Endodermal cell (in vitro differentiated cells): ENCODE measurements at regions not wholly inside any gene's neighbourhood (a gene's known extent, or its start where the extent isn't known, plus 50 kb on each side); places are given as distances from the start of the nearest gene placed in this dataset.
A peak's percentile ranks its signal among the peaks of the same experiment; 100 is the strongest.

Experiments
- DNase-seq: peaks from one replicate; pipeline ENCODE4 v3.0.0-alpha.2; 2017
- H3K27ac ChIP-seq: 2 replicates; pipeline ENCODE4 v1.5.1; 2013; ENCODE audit warnings: mild to moderate bottlenecking, low read depth, low read length, moderate library complexity
- H3K27me3 ChIP-seq: 2 replicates; pipeline ENCODE4 v1.6.1; 2013; ENCODE audit warnings: mild to moderate bottlenecking, low read length, moderate library complexity; ENCODE audit not compliant: insufficient read depth, control insufficient read depth, poor library complexity, severe bottlenecking
- H3K36me3 ChIP-seq: 2 replicates; pipeline ENCODE4 v1.7.0; 2013; ENCODE audit warnings: mild to moderate bottlenecking, low read length, moderate library complexity; ENCODE audit not compliant: control insufficient read depth, insufficient read depth
- H3K4me1 ChIP-seq: one replicate; pipeline ENCODE4 v1.7.0; 2013; ENCODE audit warnings: low read length; ENCODE audit not compliant: control insufficient read depth, insufficient read depth
- H3K4me3 ChIP-seq: 2 replicates; pipeline ENCODE4 v1.5.1; 2013; ENCODE audit warnings: mild to moderate bottlenecking, low read length, moderate library complexity
- H3K9ac ChIP-seq: 2 replicates; pipeline ENCODE4 v1.6.1; 2013; ENCODE audit warnings: mild to moderate bottlenecking, low read length, moderate library complexity; ENCODE audit not compliant: poor library complexity, severe bottlenecking; ENCODE audit errors: extremely low read depth
- H3K9me3 ChIP-seq: 2 replicates; pipeline ENCODE4 v1.6.1; 2013; ENCODE audit warnings: mild to moderate bottlenecking, low read length, moderate library complexity; ENCODE audit not compliant: control insufficient read depth
- H3K27ac Mint-ChIP-seq: 2 replicates; pipeline ENCODE4 v1.8.0; 2020; ENCODE audit warnings: mixed read lengths
- H3K27me3 Mint-ChIP-seq: 2 replicates; pipeline ENCODE4 v1.8.0; 2021; ENCODE audit warnings: mild to moderate bottlenecking, mixed read lengths; ENCODE audit not compliant: insufficient read depth
- H3K36me3 Mint-ChIP-seq: 2 replicates; pipeline ENCODE4 v1.8.0; 2020; ENCODE audit warnings: low read depth, mixed read lengths
- H3K4me1 Mint-ChIP-seq: 2 replicates; pipeline ENCODE4 v1.8.0; 2020; ENCODE audit warnings: mixed read lengths
- H3K4me3 Mint-ChIP-seq: 2 replicates; pipeline ENCODE4 v1.8.0; 2020; ENCODE audit warnings: mild to moderate bottlenecking, moderate library complexity, mixed read lengths
- H3K9me3 Mint-ChIP-seq: 2 replicates; pipeline ENCODE4 v1.8.0; 2020; ENCODE audit warnings: mild to moderate bottlenecking, mixed read lengths
- whole genome bisulfite sequencing, 2 experiments: methylation state at CpG; one replicate each; pipeline versions ENCODE4 v1.1.5 to v1.1.7; 2013; ENCODE audit warnings: missing lambda C conversion rate in 2 of 2, mixed read lengths in 1 of 2; ENCODE audit not compliant: insufficient coverage in 1 of 2, insufficient read length in 1 of 2; 5-methylcytosine and 5-hydroxymethylcytosine counted together
- TF ChIP-seq, protein P1 (sequence below): fragments of 200-600 bp; sonication (generic); conservative IDR thresholded peaks from 2 replicates; pipeline ENCODE4 v1.5.0; 2021; ENCODE audit warnings: antibody characterized with exemption, mild to moderate bottlenecking

DNA sequence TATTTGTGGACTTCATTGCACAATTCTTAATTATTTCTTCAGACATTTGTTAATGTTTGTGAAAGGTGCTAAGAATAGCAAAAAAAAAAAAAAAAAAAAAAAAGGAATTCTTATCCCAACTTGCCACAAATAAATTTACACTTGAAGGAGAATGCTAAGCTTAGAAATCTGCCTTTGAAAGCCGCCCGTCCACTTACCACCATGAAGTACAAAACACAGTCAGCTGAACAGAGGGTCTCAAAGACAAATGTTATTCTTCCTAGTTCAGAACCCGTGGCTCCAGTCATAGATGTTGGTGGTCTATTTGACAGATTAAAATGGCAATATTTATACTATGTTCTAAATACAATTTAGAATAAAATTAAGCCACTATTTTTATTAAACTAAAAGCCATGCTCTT is 141.2 kb downstream of the ELAPOR2 start:
- DNase-seq: no peak
- TF ChIP-seq, protein P1, sequence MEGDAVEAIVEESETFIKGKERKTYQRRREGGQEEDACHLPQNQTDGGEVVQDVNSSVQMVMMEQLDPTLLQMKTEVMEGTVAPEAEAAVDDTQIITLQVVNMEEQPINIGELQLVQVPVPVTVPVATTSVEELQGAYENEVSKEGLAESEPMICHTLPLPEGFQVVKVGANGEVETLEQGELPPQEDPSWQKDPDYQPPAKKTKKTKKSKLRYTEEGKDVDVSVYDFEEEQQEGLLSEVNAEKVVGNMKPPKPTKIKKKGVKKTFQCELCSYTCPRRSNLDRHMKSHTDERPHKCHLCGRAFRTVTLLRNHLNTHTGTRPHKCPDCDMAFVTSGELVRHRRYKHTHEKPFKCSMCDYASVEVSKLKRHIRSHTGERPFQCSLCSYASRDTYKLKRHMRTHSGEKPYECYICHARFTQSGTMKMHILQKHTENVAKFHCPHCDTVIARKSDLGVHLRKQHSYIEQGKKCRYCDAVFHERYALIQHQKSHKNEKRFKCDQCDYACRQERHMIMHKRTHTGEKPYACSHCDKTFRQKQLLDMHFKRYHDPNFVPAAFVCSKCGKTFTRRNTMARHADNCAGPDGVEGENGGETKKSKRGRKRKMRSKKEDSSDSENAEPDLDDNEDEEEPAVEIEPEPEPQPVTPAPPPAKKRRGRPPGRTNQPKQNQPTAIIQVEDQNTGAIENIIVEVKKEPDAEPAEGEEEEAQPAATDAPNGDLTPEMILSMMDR: no peak
- H3K27me3 ChIP-seq: no peaks in the 10 kb centered on the region
- Mint-ChIP-seq H3K36me3 (peaks cover 41% of the 10 kb centered on the region), H3K9me3 (no peaks in the 10 kb centered on the region), H3K27ac (no peak overlapping the region), H3K4me3 (no peak overlapping the region), H3K27me3 (peaks cover 24% of the 10 kb centered on the region), H3K4me1 (peaks cover 11% of the 10 kb centered on the region)
- H3K27ac ChIP-seq: no peak overlapping the region
- 84% methylated on average over 3 of the region's 3 CpGs; no CpG with 5 or more reads in 1 of the 2 experiments for WGBS, 2 experiments
- H3K4me1 ChIP-seq: no peaks in the 10 kb centered on the region
- H3K9me3 ChIP-seq: no peaks in the 10 kb centered on the region
- H3K36me3 ChIP-seq: peaks cover 78% of the 10 kb centered on the region
- H3K9ac ChIP-seq: no peak overlapping the region
- no peak overlapping the region for H3K4me3 ChIP-seq

DNA sequence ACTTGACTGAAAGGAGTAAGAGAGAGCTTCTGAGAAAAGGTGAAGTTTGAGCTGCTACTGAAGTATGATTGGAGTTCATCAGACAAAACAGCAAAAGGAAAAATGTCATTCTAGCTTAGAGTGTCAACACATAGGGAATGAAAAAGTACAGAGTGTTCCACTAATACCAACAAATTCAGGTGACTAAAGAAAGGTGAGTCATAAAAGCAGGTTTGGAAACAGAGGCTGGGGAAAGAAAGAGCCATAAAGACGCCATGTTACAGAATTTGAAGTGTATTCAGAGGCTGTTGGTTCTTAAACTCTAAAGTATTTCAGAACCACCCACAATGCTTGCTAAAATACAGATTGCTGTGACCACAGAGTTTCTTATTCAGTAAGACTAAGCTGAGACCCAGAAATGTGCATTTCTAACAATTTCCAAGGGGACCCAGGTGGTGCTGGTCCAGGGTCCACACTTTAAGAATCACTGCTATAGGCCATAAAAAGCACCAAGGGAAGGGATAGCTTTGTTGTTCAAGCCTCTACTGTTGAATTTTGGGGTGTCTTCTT is 143.1 kb downstream of the ELAPOR2 start:
- peaks cover 21% of the 10 kb centered on the region for H3K27me3 Mint-ChIP-seq
- H3K4me1 Mint-ChIP-seq: peaks cover 11% of the 10 kb centered on the region
- WGBS, 2 experiments: 78 to 100% methylated on average over 1 of the region's 1 CpG
- no peaks in the 10 kb centered on the region for H3K9me3 ChIP-seq
- TF ChIP-seq, protein P1: no peak
- H3K4me3 Mint-ChIP-seq: no peak overlapping the region
- H3K27me3 ChIP-seq: no peaks in the 10 kb centered on the region
- H3K4me3 ChIP-seq: no peak overlapping the region
- H3K36me3 ChIP-seq: peaks cover 92% of the 10 kb centered on the region
- no peak overlapping the region for H3K9ac ChIP-seq
- H3K27ac ChIP-seq: no peak overlapping the region
- DNase-seq: no peak
- H3K4me1 ChIP-seq: no peaks in the 10 kb centered on the region
- H3K9me3 Mint-ChIP-seq: no peaks in the 10 kb centered on the region
- H3K27ac Mint-ChIP-seq: no peak overlapping the region
- peaks cover 50% of the 10 kb centered on the region for H3K36me3 Mint-ChIP-seq

DNA sequence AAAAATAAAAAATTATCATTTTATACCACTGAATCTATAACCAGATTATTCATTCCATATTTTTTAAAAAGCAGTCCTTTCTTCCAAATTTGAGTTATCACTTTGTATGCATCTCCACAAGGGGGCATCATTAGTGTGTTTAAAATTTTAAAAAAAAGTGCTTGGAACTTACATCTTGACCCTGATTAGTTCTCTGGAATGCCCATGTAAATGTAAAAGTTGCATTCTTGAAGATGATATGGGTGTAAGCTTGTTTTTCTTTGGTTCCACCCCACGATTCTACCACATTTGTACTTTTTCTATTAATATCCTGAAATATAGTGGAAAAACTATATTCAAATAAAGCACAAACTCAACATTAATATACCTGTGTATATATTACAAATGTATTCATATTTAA is 144.9 kb downstream of the ELAPOR2 start:
- Histone ChIP-seq H3K36me3 (peaks cover 92% of the 10 kb centered on the region), H3K27me3 (no peaks in the 10 kb centered on the region), H3K4me1 (no peaks in the 10 kb centered on the region), H3K4me3 (no peak overlapping the region), H3K27ac (no peak overlapping the region), H3K9me3 (no peaks in the 10 kb centered on the region), H3K9ac (no peak overlapping the region)
- H3K27me3 Mint-ChIP-seq: peaks cover 7% of the 10 kb centered on the region
- TF ChIP-seq, protein P1: peak; percentile 79
- WGBS, 2 experiments: no CpG with 5 or more reads among the region's 1 CpG
- H3K27ac Mint-ChIP-seq: no peak overlapping the region
- H3K36me3 Mint-ChIP-seq: peaks cover 49% of the 10 kb centered on the region
- peaks cover 9% of the 10 kb centered on the region for H3K4me1 Mint-ChIP-seq
- H3K9me3 Mint-ChIP-seq: no peaks in the 10 kb centered on the region
- no peak overlapping the region for H3K4me3 Mint-ChIP-seq
- DNase-seq: no peak
